ENCODE measurements at regions not wholly inside any gene's neighbourhood (a gene's known extent, or its start where the extent isn't known, plus 50 kb on each side); places are given as distances from the start of the nearest gene placed in this dataset.

GRCh38 chr14:45373877-45374276, 120.9 kb upstream of the MIS18BP1 start:
- Histone ChIP-seq H3K27ac (ENCODE audit: low read depth in 2 of 2, low read length in 1 of 2) (no peak overlapping the region), H3K27me3 (ENCODE audit: insufficient read depth) (no peaks in the 10 kb centered on the region), H2AFZ (ENCODE audit: low read depth) (no peak overlapping the region), H3K79me2 (ENCODE audit: insufficient read depth) (no peaks in the 10 kb centered on the region), H3K4me1 (ENCODE audit: control insufficient read depth in 1 of 2, insufficient read depth in 2 of 2, low read depth in 1 of 2, low read length in 1 of 2) (no peaks in the 10 kb centered on the region), H3K4me2 (no peak overlapping the region), H3K9ac (no peak overlapping the region), H3K9me2 (no peaks in the 10 kb centered on the region), H3F3A (replicated peaks; ENCODE audit: insufficient read depth) (no peaks in the 10 kb centered on the region), H3K4me3 (ENCODE audit: low read depth in 2 of 2, low read length in 1 of 2) (no peak overlapping the region), H4K20me1 (ENCODE audit: insufficient read depth) (no peaks in the 10 kb centered on the region), H3K9me3 (no peaks in the 10 kb centered on the region), H3K36me3 (replicated peaks in 1 of 2; ENCODE audit: control insufficient read depth in 1 of 2, insufficient read depth in 2 of 2, low read length in 1 of 2) (no peaks in the 10 kb centered on the region)
- WGBS (ENCODE audit: low lambda C conversion rate): 8% methylated on average over 1 of the region's 2 CpGs
- ChIA-PET POLR2A (no interaction called here), CTCF (no interaction called here)
- no peak for TF ChIP-seq NFIC (IDR thresholded peaks at IDR 0.05; ENCODE audit: borderline replicate concordance)
- TF ChIP-seq RAD21 (IDR thresholded peaks at IDR 0.05; ENCODE audit: low read length): no peak
- TF ChIP-seq REST (IDR thresholded peaks at IDR 0.05; ENCODE audit: low read depth, low read length): no peak
- no peak for TF ChIP-seq FOSL2 (IDR thresholded peaks at IDR 0.05; ENCODE audit: borderline replicate concordance, low read depth)
- DNase-seq: no peak

GRCh38 chr14:45364565-45365156, 111.7 kb upstream of the MIS18BP1 start:
- no peak overlapping the region for H3K27ac ChIP-seq (ENCODE audit: low read depth in 2 of 2, low read length in 1 of 2)
- ChIA-PET CTCF (no interaction called here), POLR2A (no interaction called here)
- no peak overlapping the region for H2AFZ ChIP-seq (ENCODE audit: low read depth)
- H4K20me1 ChIP-seq (ENCODE audit: insufficient read depth): no peaks in the 10 kb centered on the region
- no peaks in the 10 kb centered on the region for H3K79me2 ChIP-seq (ENCODE audit: insufficient read depth)
- H3K4me1 ChIP-seq (ENCODE audit: control insufficient read depth in 1 of 2, insufficient read depth in 2 of 2, low read depth in 1 of 2, low read length in 1 of 2): no peaks in the 10 kb centered on the region
- no peak for TF ChIP-seq RCOR1 (IDR thresholded peaks at IDR 0.05; ENCODE audit: low read length)
- no peak for TF ChIP-seq TAF1 (IDR thresholded peaks at IDR 0.05; ENCODE audit: borderline replicate concordance, low read depth, low read length)
- TF ChIP-seq GATA2 (CRISPR knock-in tag; IDR thresholded peaks at IDR 0.05): no peak
- no peak for TF ChIP-seq MXI1 (IDR thresholded peaks at IDR 0.05; ENCODE audit: low read depth, low read length)
- TF ChIP-seq USF2 (IDR thresholded peaks at IDR 0.05; ENCODE audit: borderline replicate concordance, low read depth, low read length): no peak
- no peak for TF ChIP-seq MAX (IDR thresholded peaks at IDR 0.05; ENCODE audit: low read depth)
- no peak for TF ChIP-seq RXRA (IDR thresholded peaks at IDR 0.05; ENCODE audit: borderline replicate concordance, low read depth)
- TF ChIP-seq TCF12 (IDR thresholded peaks at IDR 0.05): no peak
- TF ChIP-seq USF1 (IDR thresholded peaks at IDR 0.05; ENCODE audit: borderline replicate concordance, low read depth): no peak
- H3K9ac ChIP-seq: no peak overlapping the region
- no peaks in the 10 kb centered on the region for H3K9me3 ChIP-seq
- DNase-seq: no peak
- no peaks in the 10 kb centered on the region for H3K36me3 ChIP-seq (replicated peaks in 1 of 2; ENCODE audit: control insufficient read depth in 1 of 2, insufficient read depth in 2 of 2, low read length in 1 of 2)
- no peak overlapping the region for H3K4me3 ChIP-seq (ENCODE audit: low read depth in 2 of 2, low read length in 1 of 2)
- WGBS (ENCODE audit: low lambda C conversion rate): 6% methylated on average over 4 of the region's 4 CpGs
- H3K9me2 ChIP-seq: no peaks in the 10 kb centered on the region
- H3K27me3 ChIP-seq (ENCODE audit: insufficient read depth): no peaks in the 10 kb centered on the region
- no peaks in the 10 kb centered on the region for H3F3A ChIP-seq (replicated peaks; ENCODE audit: insufficient read depth)
- H3K4me2 ChIP-seq: no peak overlapping the region
